Stomach (tissue), 8 donors: ENCODE measurements at regions not wholly inside any gene's neighbourhood (a gene's known extent, or its start where the extent isn't known, plus 50 kb on each side); places are given as distances from the start of the nearest gene placed in this dataset.

Source experiments
- DNase-seq, 2 donors: peaks; one replicate each; pipeline versions ENCODE4 v3.0.0 to v3.0.0-alpha.2; 2013 to 2019
- H3K27ac ChIP-seq, 5 donors: fragments of 200-600 bp in 4 of 5; sonication (generic) in 4 of 5; one replicate each; pipeline ENCODE4 v1.5.1; 2013 to 2019; ENCODE audit warnings: mild to moderate bottlenecking in 1 of 5, moderate library complexity in 1 of 5
- H3K27me3 ChIP-seq, 3 donors: fragments of 200-600 bp; sonication (generic); one replicate each; pipeline ENCODE4 v1.5.1; 2017 to 2019; ENCODE audit warnings: mixed run types in 1 of 3
- H3K36me3 ChIP-seq, 4 donors: fragments of 200-600 bp; sonication (generic); 1 replicate in 3 of 4; 2 replicates in 1 of 4; pipeline ENCODE4 v1.5.1; 2016 to 2019
- H3K4me1 ChIP-seq, 4 donors: fragments of 200-600 bp; sonication (generic); one replicate each; pipeline ENCODE4 v1.5.1; 2016 to 2019
- H3K4me3 ChIP-seq, 4 donors: fragments of 200-600 bp; sonication (generic) in 3 of 4; one replicate each; pipeline ENCODE4 v1.5.1; 2016 to 2019; ENCODE audit warnings: mild to moderate bottlenecking in 1 of 4
- H3K9me3 ChIP-seq, 4 donors: fragments of 200-600 bp; sonication (generic); one replicate each; pipeline ENCODE4 v1.5.1; 2016 to 2019
- CTCF ChIP-seq, 7 experiments: fragments of 450-650 bp in 4 of 7; fragments of 200-600 bp in 3 of 7; sonication (generic) in 3 of 7; IDR thresholded peaks; one replicate each; pipeline ENCODE4 v1.5.1; 2016 to 2019; ENCODE audit warnings: antibody characterized with exemption in 7 of 7, control low read depth in 2 of 7, mild to moderate bottlenecking in 1 of 7
- EP300 ChIP-seq: sonication (generic); formaldehyde crosslinking; IDR thresholded peaks from one replicate; pipeline ENCODE4 v1.6.1; 2017; ENCODE audit warnings: antibody characterized with exemption
- POLR2A ChIP-seq, 4 donors: fragments of 450-650 bp; IDR thresholded peaks; one replicate each; pipeline ENCODE4 v1.6.1; 2016; ENCODE audit warnings: antibody characterized with exemption in 4 of 4, control low read depth in 2 of 4, mild to moderate bottlenecking in 1 of 4, moderate library complexity in 1 of 4
- POLR2AphosphoS5 ChIP-seq, 3 donors: sonication (generic); formaldehyde crosslinking; IDR thresholded peaks; one replicate each; pipeline ENCODE4 v1.6.1; 2016; ENCODE audit warnings: antibody characterized with exemption in 3 of 3
- WGBS, 5 donors: extraction: QIAGEN DNeasy Blood & Tissue Kit in 3 of 5; methylation state at CpG; one replicate each; pipeline versions ENCODE4 v1.1.5 to v1.1.7; 2013 to 2018; 5-methylcytosine and 5-hydroxymethylcytosine counted together
- intact Hi-C: fragments of 100-400 bp; cut with DNase I; formaldehyde crosslinking; loops from one replicate; pipeline ENCODE4 v1.15.1; 2023; ENCODE audit warnings: low total_unique reads
- donor health status: healthy with polysubstance abuse.
- donor health status: Bipolar disorder and iron deficiency.
- donor health status: healthy.

- intact Hi-C loops = no loop called here
- 33 to 63% (median 49%) methylated on average over 2 of the region's 2 CpGs for WGBS, 5 donors
- DNase-seq = no peak
- TF ChIP-seq EP300 = no peak
- TF ChIP-seq POLR2A (IDR thresholded peaks at IDR 0.05) = no peak
- TF ChIP-seq POLR2AphosphoS5 (IDR thresholded peaks at IDR 0.05) = no peak
- Histone ChIP-seq H3K36me3 (no peaks in the 10 kb centered on the region), H3K4me3 (no peak overlapping the region), H3K9me3 (no peaks in the 10 kb centered on the region), H3K27ac (no peak overlapping the region), H3K27me3 (no peaks in the 10 kb centered on the region), H3K4me1 (no peaks in the 10 kb centered on the region)
These were observed 263.7 kb upstream of the UGT8 start for GRCh38 chr4:114334884-114335330.

- TF ChIP-seq CTCF (IDR thresholded peaks at IDR 0.05) (no peak), POLR2AphosphoS5 (IDR thresholded peaks at IDR 0.05) (no peak), POLR2A (IDR thresholded peaks at IDR 0.05) (no peak), EP300 (no peak)
- no peaks in the 10 kb centered on the region for H3K9me3 ChIP-seq
- H3K36me3 ChIP-seq = no peaks in the 10 kb centered on the region
- DNase-seq = no peak
- H3K27ac ChIP-seq = no peak overlapping the region
- intact Hi-C loops = no loop called here
- H3K27me3 ChIP-seq = no peaks in the 10 kb centered on the region
- H3K4me3 ChIP-seq = no peak overlapping the region
- H3K4me1 ChIP-seq = no peaks in the 10 kb centered on the region
These were observed 263.3 kb upstream of the UGT8 start for GRCh38 chr4:114335339-114335738.

- no peak for TF ChIP-seq POLR2AphosphoS5 (IDR thresholded peaks at IDR 0.05)
- no peak for TF ChIP-seq EP300
- TF ChIP-seq POLR2A (IDR thresholded peaks at IDR 0.05) = no peak
- intact Hi-C loops = no loop called here
These were observed 255.6 kb upstream of the UGT8 start for GRCh38 chr4:114343015-114343414.

GRCh38 chr4:114349543-114350175 is 248.9 kb upstream of the UGT8 start:
- Histone ChIP-seq H3K9me3 (no peaks in the 10 kb centered on the region), H3K4me3 (no peak overlapping the region), H3K36me3 (no peaks in the 10 kb centered on the region), H3K4me1 (no peaks in the 10 kb centered on the region), H3K27ac (no peak overlapping the region), H3K27me3 (no peaks in the 10 kb centered on the region)
- TF ChIP-seq CTCF (IDR thresholded peaks at IDR 0.05) (no peak), POLR2A (IDR thresholded peaks at IDR 0.05) (no peak), POLR2AphosphoS5 (IDR thresholded peaks at IDR 0.05) (no peak)
- intact Hi-C loops = no loop called here
- 87 to 98% (median 94%) methylated on average over 2 of the region's 2 CpGs for WGBS, 5 donors
- DNase-seq = no peak

More at GRCh38 chr4:114343015-114343414, 255.6 kb upstream of the UGT8 start:
- DNase-seq = no peak
- Histone ChIP-seq H3K9me3 (no peaks in the 10 kb centered on the region), H3K36me3 (no peaks in the 10 kb centered on the region), H3K4me3 (no peak overlapping the region), H3K4me1 (no peaks in the 10 kb centered on the region), H3K27me3 (no peaks in the 10 kb centered on the region), H3K27ac (no peak overlapping the region)

GRCh38 chr4:114358901-114359300 is 239.7 kb upstream of the UGT8 start:
- Histone ChIP-seq H3K9me3 (no peaks in the 10 kb centered on the region), H3K27me3 (no peaks in the 10 kb centered on the region), H3K4me3 (no peak overlapping the region), H3K4me1 (no peaks in the 10 kb centered on the region), H3K36me3 (no peaks in the 10 kb centered on the region), H3K27ac (no peak overlapping the region)
- intact Hi-C loops = no loop called here
- TF ChIP-seq CTCF (IDR thresholded peaks at IDR 0.05) (no peak), EP300 (no peak), POLR2A (IDR thresholded peaks at IDR 0.05) (no peak), POLR2AphosphoS5 (IDR thresholded peaks at IDR 0.05) (no peak)
- no peak for DNase-seq
